RWPE1 (cell line): ENCODE measurements at regions not wholly inside any gene's neighbourhood (a gene's known extent, or its start where the extent isn't known, plus 50 kb on each side); places are given as distances from the start of the nearest gene placed in this dataset.

ENCODE experiments used
- CTCF ChIA-PET: fragments of 350-600 bp; sonication (Branson Sonifier 250); formaldehyde crosslinking; extraction: SDS; loops from one replicate; lab custom pipeline; 2021; lab: Yijun Ruan, JAX
- POLR2A ChIA-PET: fragments of 400-600 bp; formaldehyde crosslinking; extraction: SDS; loops from one replicate; lab custom pipeline; 2020; ENCODE audit warnings: antibody characterized with exemption; ENCODE audit not compliant: low non-redundant PET; lab: Yijun Ruan, JAX
- DNase-seq: peaks from one replicate; pipeline ENCODE4 v3.0.0; 2012; ENCODE audit warnings: low spot score
- H3K27ac ChIP-seq: fragments of 450-650 bp; 2 replicates; pipeline ENCODE4 v1.5.1; 2017
- TF ChIP-seq, protein P1 (sequence below): fragments of 450-650 bp; conservative IDR thresholded peaks from 2 replicates; pipeline ENCODE4 v1.5.1; 2017; ENCODE audit warnings: low read depth, mild to moderate bottlenecking

DNA sequence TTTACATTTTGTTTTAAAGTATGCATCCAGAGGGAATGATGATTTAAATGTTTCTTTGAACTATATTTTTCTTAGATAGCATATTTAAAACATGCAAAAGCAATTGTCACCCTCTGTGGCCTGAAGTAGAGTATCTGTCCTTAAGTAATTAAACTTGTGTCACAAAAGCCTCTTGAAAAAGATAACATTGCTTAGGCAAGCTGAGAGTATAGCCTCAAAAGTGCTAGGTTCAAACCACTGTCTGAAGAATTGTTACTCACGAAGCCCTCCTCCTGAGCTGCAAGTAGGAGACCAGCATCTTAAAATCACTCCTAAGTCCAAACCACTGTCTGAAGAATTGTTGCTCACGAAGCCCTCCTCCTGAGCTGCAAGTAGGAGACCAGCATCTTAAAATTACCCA lies 378.0 kb upstream of the PRR16 start:
- H3K27ac ChIP-seq = no peak overlapping the region
- ChIA-PET POLR2A (no interaction called here), CTCF (no interaction called here)
- DNase-seq = no peak
- TF ChIP-seq, protein P1, sequence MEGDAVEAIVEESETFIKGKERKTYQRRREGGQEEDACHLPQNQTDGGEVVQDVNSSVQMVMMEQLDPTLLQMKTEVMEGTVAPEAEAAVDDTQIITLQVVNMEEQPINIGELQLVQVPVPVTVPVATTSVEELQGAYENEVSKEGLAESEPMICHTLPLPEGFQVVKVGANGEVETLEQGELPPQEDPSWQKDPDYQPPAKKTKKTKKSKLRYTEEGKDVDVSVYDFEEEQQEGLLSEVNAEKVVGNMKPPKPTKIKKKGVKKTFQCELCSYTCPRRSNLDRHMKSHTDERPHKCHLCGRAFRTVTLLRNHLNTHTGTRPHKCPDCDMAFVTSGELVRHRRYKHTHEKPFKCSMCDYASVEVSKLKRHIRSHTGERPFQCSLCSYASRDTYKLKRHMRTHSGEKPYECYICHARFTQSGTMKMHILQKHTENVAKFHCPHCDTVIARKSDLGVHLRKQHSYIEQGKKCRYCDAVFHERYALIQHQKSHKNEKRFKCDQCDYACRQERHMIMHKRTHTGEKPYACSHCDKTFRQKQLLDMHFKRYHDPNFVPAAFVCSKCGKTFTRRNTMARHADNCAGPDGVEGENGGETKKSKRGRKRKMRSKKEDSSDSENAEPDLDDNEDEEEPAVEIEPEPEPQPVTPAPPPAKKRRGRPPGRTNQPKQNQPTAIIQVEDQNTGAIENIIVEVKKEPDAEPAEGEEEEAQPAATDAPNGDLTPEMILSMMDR = no peak

DNA sequence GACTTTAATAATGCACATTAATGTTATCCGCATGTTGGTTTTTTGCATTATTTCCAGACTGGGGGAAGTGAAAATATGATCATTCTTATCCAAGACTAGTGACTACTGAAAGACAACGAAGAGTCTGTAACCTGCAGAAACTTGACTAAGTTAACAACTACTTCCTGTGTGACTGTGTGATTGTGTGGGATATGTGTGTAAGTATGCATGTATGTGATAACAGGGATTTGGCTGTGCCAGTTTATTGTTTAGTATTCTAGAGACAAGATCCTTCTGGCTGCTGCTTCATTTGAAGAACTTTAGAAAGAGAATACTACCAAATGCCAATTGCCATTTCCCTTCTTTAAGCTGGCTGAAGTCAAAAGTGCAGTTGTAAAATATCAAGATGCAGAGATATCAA lies 375.7 kb upstream of the PRR16 start:
- DNase-seq = no peak
- CTCF ChIA-PET = interaction anchor here (0.7 kb wide), 1 partner anchor 146 kb away, joined by 3 read pairs; no protein-coding TSS in a partner anchor
- no peak overlapping the region for H3K27ac ChIP-seq
- TF ChIP-seq, protein P1 = no peak
- POLR2A ChIA-PET = no interaction called here

DNA sequence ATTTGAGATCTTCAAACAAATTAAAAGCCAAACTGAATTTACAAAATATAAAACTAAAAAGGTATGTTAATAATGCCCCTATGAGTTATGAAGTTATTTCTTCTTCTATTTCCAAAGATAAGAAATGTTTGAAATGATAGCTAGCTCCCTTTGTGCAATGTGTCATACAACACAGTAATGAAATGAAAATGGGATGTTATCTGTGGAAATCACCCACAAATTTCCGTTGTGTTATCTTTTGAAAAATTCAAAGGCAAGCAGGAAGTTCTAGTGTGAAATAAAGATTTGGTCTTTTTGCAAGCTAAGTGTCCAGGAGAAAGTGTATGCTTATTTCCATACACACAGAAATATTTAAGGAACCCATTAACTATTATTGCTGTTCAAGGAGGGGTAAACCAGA lies 375.3 kb upstream of the PRR16 start:
- no peak overlapping the region for H3K27ac ChIP-seq
- POLR2A ChIA-PET = no interaction called here
- TF ChIP-seq, protein P1 = no peak
- CTCF ChIA-PET = interaction anchor here (0.7 kb wide), 1 partner anchor 145 kb away, joined by 3 read pairs; no protein-coding TSS in a partner anchor
- no peak for DNase-seq

DNA sequence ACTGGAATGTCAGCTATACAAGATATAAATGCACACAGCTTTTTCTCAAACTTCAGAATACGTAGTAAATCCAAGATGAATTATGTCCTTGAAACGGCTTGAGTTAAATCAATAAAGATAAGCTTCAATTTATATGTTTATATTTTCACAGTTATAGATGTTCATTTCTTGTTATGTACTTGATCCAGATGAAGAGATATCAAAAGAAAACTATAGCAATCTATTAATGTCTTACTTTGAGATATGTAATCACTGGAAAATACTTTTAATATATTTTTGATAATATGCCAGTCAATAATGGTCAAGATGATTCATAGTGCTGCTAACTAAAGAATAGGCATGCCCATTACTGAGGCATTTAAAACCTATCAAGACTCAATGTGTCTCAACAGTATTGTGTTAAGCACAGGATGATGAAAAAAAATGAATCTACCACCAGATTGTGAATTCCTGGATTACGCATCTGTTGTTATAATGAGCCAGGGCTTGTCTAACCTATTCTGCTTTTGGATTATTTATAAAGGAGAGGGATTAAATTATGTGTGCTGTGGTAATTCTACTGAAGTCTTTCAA lies 372.6 kb upstream of the PRR16 start:
- POLR2A ChIA-PET = no interaction called here
- H3K27ac ChIP-seq = no peak overlapping the region
- CTCF ChIA-PET = no interaction called here
- TF ChIP-seq, protein P1 = no peak
- no peak for DNase-seq

DNA sequence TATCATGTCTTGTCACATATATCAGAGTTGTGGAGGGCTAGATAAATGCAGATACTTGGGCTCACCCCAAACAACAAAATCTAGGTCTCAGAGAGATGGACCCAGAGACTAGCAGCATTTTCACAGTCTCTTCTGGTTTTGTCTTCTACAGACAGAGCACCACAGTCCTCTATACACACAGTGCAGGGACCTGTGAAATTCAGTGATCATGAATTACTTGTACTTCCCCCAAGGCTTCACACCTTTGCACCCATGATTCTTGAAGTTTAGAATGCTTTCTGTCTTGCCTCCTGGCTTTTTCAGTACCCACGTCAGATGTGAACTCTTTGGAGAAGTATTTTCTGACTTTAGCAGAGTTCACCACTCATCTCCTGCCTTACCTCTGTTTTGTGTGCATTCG lies 371.5 kb upstream of the PRR16 start:
- TF ChIP-seq, protein P1 = no peak
- ChIA-PET CTCF (no interaction called here), POLR2A (no interaction called here)
- DNase-seq = no peak
- no peak overlapping the region for H3K27ac ChIP-seq

DNA sequence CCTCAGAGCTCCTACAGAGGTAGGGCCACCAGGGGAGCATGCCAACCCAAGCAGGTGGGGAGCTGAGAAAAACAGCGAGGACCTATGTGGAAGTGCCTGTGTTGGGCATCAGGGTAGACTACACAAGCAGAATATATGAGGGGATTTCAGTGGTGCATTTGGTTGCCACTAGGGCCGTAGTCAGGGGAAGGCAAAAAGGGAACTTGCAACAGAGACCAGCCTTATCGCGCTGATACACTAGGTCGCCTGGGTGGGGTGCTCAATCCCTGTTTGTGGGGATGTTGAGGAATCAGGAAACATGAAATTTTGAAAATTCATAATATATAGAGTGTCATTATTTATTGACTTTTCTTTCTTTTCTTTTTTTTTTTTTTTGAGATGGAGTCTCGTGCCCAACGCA lies 370.9 kb upstream of the PRR16 start:
- no peak overlapping the region for H3K27ac ChIP-seq
- POLR2A ChIA-PET = no interaction called here
- no peak for DNase-seq
- CTCF ChIA-PET = interaction anchor here (0.6 kb wide), 1 partner anchor 1096 kb away, joined by 8 read pairs; no protein-coding TSS in a partner anchor
- TF ChIP-seq, protein P1 = no peak
